Fibroblast of lung (primary cell): ENCODE measurements at regions not wholly inside any gene's neighbourhood (a gene's known extent, or its start where the extent isn't known, plus 50 kb on each side); places are given as distances from the start of the nearest gene placed in this dataset.

Experiments used
- DNase-seq, 2 donors: peaks; one replicate each; pipeline versions ENCODE4 v3.0.0 to v3.0.0-alpha.2; 2010; ENCODE audit warnings: low read depth in 2 of 2
- H2AFZ ChIP-seq: 2 replicates; pipeline ENCODE4 v1.5.1; 2012; ENCODE audit warnings: low read length, control low read depth, inconsistent platforms
- H3K27ac ChIP-seq: 2 replicates; pipeline ENCODE4 v1.5.1; 2011; ENCODE audit warnings: low read length, control low read depth; ENCODE audit not compliant: insufficient read depth
- H3K27me3 ChIP-seq: 2 replicates; pipeline ENCODE4 v1.5.1; 2011; ENCODE audit warnings: mild to moderate bottlenecking, low read length; ENCODE audit not compliant: control insufficient read depth, insufficient read depth
- H3K36me3 ChIP-seq: 2 replicates; pipeline ENCODE4 v1.5.1; 2011; ENCODE audit warnings: low read length; ENCODE audit not compliant: control insufficient read depth, insufficient read depth
- H3K4me1 ChIP-seq: 2 replicates; pipeline ENCODE4 v1.5.1; 2011; ENCODE audit warnings: low read length; ENCODE audit not compliant: control insufficient read depth, insufficient read depth; ENCODE audit errors: extremely low read depth
- H3K4me2 ChIP-seq: 2 replicates; pipeline ENCODE4 v1.5.1; 2011; ENCODE audit warnings: low read length, control low read depth; ENCODE audit not compliant: insufficient read depth; ENCODE audit errors: extremely low read depth
- H3K4me3 ChIP-seq, 4 experiments: fragments of 200-600 bp in 1 of 4; sonication (generic) in 1 of 4; replicated peaks in 1 of 4; 2 replicates each; pipeline ENCODE4 v1.5.1; 2011 to 2016; ENCODE audit warnings: low read length in 4 of 4, low read depth in 3 of 4, mild to moderate bottlenecking in 3 of 4, control low read depth in 2 of 4, inconsistent platforms in 1 of 4, mixed read lengths in 1 of 4; ENCODE audit not compliant: insufficient read depth in 1 of 4; ENCODE audit errors: control extremely low read depth in 1 of 4
- H3K79me2 ChIP-seq: 2 replicates; pipeline ENCODE4 v1.5.1; 2012; ENCODE audit warnings: mild to moderate bottlenecking, low read length, inconsistent platforms; ENCODE audit not compliant: control insufficient read depth, insufficient read depth
- H3K9ac ChIP-seq: 2 replicates; pipeline ENCODE4 v1.5.1; 2011; ENCODE audit warnings: mild to moderate bottlenecking, low read length, control low read depth; ENCODE audit not compliant: insufficient read depth
- H3K9me3 ChIP-seq: 2 replicates; pipeline ENCODE4 v1.5.1; 2012; ENCODE audit warnings: low read depth, low read length; ENCODE audit not compliant: control insufficient read depth, insufficient read depth
- H4K20me1 ChIP-seq: 2 replicates; pipeline ENCODE4 v1.5.1; 2011; ENCODE audit warnings: low read length; ENCODE audit not compliant: control insufficient read depth, insufficient read depth; ENCODE audit errors: extremely low read depth
- CTCF ChIP-seq, 2 donors: IDR thresholded peaks in 1 of 2; conservative IDR thresholded peaks in 1 of 2; 1 replicate in 1 of 2; 2 replicates in 1 of 2; pipeline ENCODE4 v1.5.1; 2011 to 2012; ENCODE audit warnings: low read length in 2 of 2, control low read depth in 1 of 2, inconsistent platforms in 1 of 2, low read depth in 1 of 2, mild to moderate bottlenecking in 1 of 2
- EZH2 ChIP-seq: IDR thresholded peaks from 2 replicates; pipeline ENCODE4 v1.5.1; 2012; ENCODE audit warnings: low read length, control low read depth, mild to moderate bottlenecking; ENCODE audit errors: missing control alignments

- Histone ChIP-seq H3K4me2 (no peak overlapping the region), H3K9me3 (no peaks in the 10 kb centered on the region), H3K4me1 (no peaks in the 10 kb centered on the region), H3K4me3 (no peak overlapping the region), H3K36me3 (no peaks in the 10 kb centered on the region), H3K27ac (no peak overlapping the region), H2AFZ (no peak overlapping the region), H3K27me3 (peaks cover 4% of the 10 kb centered on the region), H3K79me2 (no peaks in the 10 kb centered on the region), H3K9ac (no peak overlapping the region), H4K20me1 (no peaks in the 10 kb centered on the region)
- no peak for DNase-seq
- TF ChIP-seq CTCF (conservative IDR thresholded peaks at IDR 0.05 in 1 of 2, IDR thresholded peaks at IDR 0.05 in 1 of 2; ENCODE audit: low read depth in 1 of 2, low read length in 2 of 2) (no peak), EZH2 (no peak)
These were observed 207.0 kb downstream of the CDC5L start for GRCh38 chr6:44594481-44594880.

GRCh38 chr6:44598679-44599078 is 211.2 kb downstream of the CDC5L start:
- no peaks in the 10 kb centered on the region for H3K9me3 ChIP-seq
- TF ChIP-seq EZH2 (no peak), CTCF (conservative IDR thresholded peaks at IDR 0.05 in 1 of 2, IDR thresholded peaks at IDR 0.05 in 1 of 2; ENCODE audit: low read depth in 1 of 2, low read length in 2 of 2) (no peak)
- H4K20me1 ChIP-seq: no peaks in the 10 kb centered on the region
- no peaks in the 10 kb centered on the region for H3K79me2 ChIP-seq
- no peak overlapping the region for H3K4me2 ChIP-seq
- no peak overlapping the region for H2AFZ ChIP-seq
- no peaks in the 10 kb centered on the region for H3K36me3 ChIP-seq
- no peak overlapping the region for H3K4me3 ChIP-seq
- H3K27ac ChIP-seq: no peak overlapping the region
- H3K27me3 ChIP-seq: peaks cover 9% of the 10 kb centered on the region
- DNase-seq: no peak
- no peak overlapping the region for H3K9ac ChIP-seq
- no peaks in the 10 kb centered on the region for H3K4me1 ChIP-seq

- Histone ChIP-seq H3K4me3 (no peak overlapping the region), H3K9ac (no peak overlapping the region), H4K20me1 (no peaks in the 10 kb centered on the region), H3K36me3 (no peaks in the 10 kb centered on the region), H3K4me2 (no peak overlapping the region), H3K27ac (no peak overlapping the region), H2AFZ (no peak overlapping the region), H3K9me3 (no peaks in the 10 kb centered on the region), H3K79me2 (no peaks in the 10 kb centered on the region), H3K4me1 (no peaks in the 10 kb centered on the region), H3K27me3 (peaks cover 9% of the 10 kb centered on the region)
- no peak for TF ChIP-seq EZH2
- TF ChIP-seq CTCF (conservative IDR thresholded peaks at IDR 0.05 in 1 of 2, IDR thresholded peaks at IDR 0.05 in 1 of 2; ENCODE audit: low read depth in 1 of 2, low read length in 2 of 2): no peak
- DNase-seq: no peak
These were observed 212.2 kb downstream of the CDC5L start for GRCh38 chr6:44599672-44600071.
